AG04449 (cell line): ENCODE measurements at regions not wholly inside any gene's neighbourhood (a gene's known extent, or its start where the extent isn't known, plus 50 kb on each side); places are given as distances from the start of the nearest gene placed in this dataset.

Experiments
- CTCF ChIA-PET: fragments of 350-600 bp; formaldehyde crosslinking; extraction: SDS; loops from one replicate; lab custom pipeline; 2021; ENCODE audit warnings: antibody characterized with exemption; lab: Yijun Ruan, JAX
- POLR2A ChIA-PET: fragments of 400-600, 350-600 bp; formaldehyde crosslinking; extraction: SDS; loops from one replicate; lab custom pipeline; 2020; ENCODE audit warnings: antibody characterized with exemption, inconsistent platforms; lab: Yijun Ruan, JAX
- DNase-seq: peaks from one replicate; pipeline ENCODE4 v3.0.0-alpha.2; 2010; ENCODE audit warnings: low read depth, low spot score
- H3K4me3 ChIP-seq: 2 replicates; pipeline ENCODE4 v1.5.1; 2011; ENCODE audit warnings: low read depth, mild to moderate bottlenecking, control low read depth, low read length
- CTCF ChIP-seq: IDR thresholded peaks from one replicate; pipeline ENCODE4 v1.5.1; 2011; ENCODE audit warnings: mild to moderate bottlenecking, moderate library complexity, low read length, control low read depth, inconsistent platforms; ENCODE audit not compliant: insufficient read depth; ENCODE audit errors: missing control alignments

- no peak overlapping the region; the same call in 1 of the 2 replicates for H3K4me3 ChIP-seq
- no peak for TF ChIP-seq CTCF
- no peak for DNase-seq
- POLR2A ChIA-PET: no interaction called here
- CTCF ChIA-PET: interaction anchor here (1.0 to 1.3 kb wide), 2 partner anchors 47 to 153 kb away, joined by 3 read pairs; no protein-coding TSS in a partner anchor
Measured at GRCh38 chr13:50129081-50129705, 113.9 kb downstream of the KCNRG start.

DNA sequence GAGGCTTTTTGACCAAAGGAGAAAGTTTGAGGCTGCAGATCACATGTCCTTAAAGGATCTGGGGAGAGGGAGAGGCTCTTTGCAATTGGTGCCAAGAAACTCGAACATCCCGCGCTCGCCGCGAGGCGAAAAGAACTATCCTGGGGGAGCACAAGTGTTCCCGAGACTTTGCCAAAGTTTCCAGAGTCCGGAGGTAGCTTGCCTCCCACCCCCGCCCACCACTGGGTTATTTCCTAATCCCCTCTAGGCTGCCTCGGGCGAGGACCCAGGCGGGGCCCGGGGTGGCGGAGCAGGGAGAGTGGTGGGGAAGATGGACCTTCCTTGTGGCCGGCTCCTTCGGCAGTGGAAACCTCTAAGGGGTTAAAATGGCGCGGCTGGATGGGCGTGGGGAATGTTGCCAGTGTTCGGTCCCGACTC, 114.5 kb downstream of the KCNRG start:
- no peak for DNase-seq
- ChIA-PET POLR2A (no interaction called here), CTCF (interaction anchor here (1.3 kb wide), 1 partner anchor 153 kb away, joined by 3 read pairs; no protein-coding TSS in a partner anchor)
- peak overlapping the region; percentile 50 for H3K4me3 ChIP-seq
- TF ChIP-seq CTCF: no peak

- H3K4me3 ChIP-seq: peak overlapping the region; percentile 50
- CTCF ChIA-PET: interaction anchor here (1.3 to 1.5 kb wide), 2 partner anchors 154 to 781 kb away, joined by 3 to 5 read pairs; no protein-coding TSS in a partner anchor
- POLR2A ChIA-PET: no interaction called here
- no peak for DNase-seq
- no peak for TF ChIP-seq CTCF
Measured at GRCh38 chr13:50130123-50130946, 115.1 kb downstream of the KCNRG start.

DNA sequence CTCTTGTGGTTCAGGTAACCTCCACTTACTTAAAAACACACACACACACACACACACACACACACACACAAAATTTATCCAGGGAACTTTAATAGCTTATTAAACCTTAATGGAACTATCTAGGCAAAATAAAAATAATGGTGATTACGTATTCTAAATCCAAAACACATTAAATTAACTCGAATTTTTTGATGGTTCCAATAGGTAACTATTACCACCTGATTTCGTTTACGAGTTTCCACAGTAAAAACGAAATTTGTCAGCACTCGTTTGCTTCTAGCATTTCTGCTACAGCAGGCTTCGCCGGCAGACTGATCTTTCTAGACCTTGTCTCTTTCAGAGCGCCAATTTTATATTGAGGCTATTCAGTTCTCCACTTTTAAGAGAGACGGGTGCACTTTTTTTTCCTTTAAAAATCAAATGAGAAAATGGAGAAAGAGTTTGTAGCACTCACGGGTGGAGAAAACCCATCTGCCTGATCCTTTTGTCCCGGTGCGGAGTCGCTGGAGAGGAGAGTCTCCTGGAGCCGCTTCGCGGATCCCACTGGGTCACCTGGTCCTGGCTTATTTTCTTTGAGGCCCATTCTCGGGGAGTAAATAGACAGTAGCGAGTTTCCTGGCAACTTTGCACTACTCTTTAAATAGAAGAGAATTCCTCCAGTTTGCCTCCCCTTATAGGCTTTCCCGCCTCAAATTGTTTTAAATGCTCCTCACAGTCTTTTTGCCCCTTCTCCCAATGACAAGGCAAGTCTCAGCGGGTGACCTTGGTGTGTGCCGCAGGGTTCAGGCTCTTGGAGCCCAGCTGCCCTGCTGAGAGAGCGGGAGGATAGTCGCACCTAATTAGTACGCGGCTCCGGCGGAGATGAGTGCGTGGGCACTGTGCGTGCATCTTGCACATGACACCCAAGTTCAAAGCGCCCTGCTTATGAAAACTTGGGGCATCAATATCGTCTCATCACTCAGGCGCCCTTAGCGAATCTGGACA, 117.0 kb downstream of the KCNRG start:
- no peak overlapping the region for H3K4me3 ChIP-seq
- CTCF ChIA-PET: interaction anchor here (1.1 to 1.5 kb wide), 3 partner anchors 15 to 779 kb away, joined by 3 to 5 read pairs (median 3); no protein-coding TSS in a partner anchor

GRCh38 chr13:50132904-50133357, 117.7 kb downstream of the KCNRG start:
- H3K4me3 ChIP-seq: no peak overlapping the region
- no peak for TF ChIP-seq CTCF
- CTCF ChIA-PET: interaction anchor here (1.1 kb wide), 1 partner anchor 16 kb away, joined by 3 read pairs; no protein-coding TSS in a partner anchor
- DNase-seq: no peak
- POLR2A ChIA-PET: no interaction called here

More for the DNA sequence above, 117.0 kb downstream of the KCNRG start:
- TF ChIP-seq CTCF: no peak
- no peak for DNase-seq
- POLR2A ChIA-PET: no interaction called here
